BJ (cell line): ENCODE measurements at regions not wholly inside any gene's neighbourhood (a gene's known extent, or its start where the extent isn't known, plus 50 kb on each side); places are given as distances from the start of the nearest gene placed in this dataset.

Experiments used
- CTCF ChIA-PET: fragments of 350-600 bp; formaldehyde crosslinking; extraction: SDS; loops from one replicate; lab custom pipeline; 2021; ENCODE audit warnings: antibody characterized with exemption, inconsistent platforms; lab: Yijun Ruan, JAX
- POLR2A ChIA-PET: fragments of 300-600 bp; sonication (Branson Sonifier 250); formaldehyde crosslinking; extraction: SDS; loops from one replicate; lab custom pipeline; 2021; ENCODE audit warnings: antibody characterized with exemption; lab: Charles Lee
- DNase-seq: peaks from one replicate; pipeline ENCODE4 v3.0.0-alpha.2; 2011; ENCODE audit warnings: low read depth
- H3K27me3 ChIP-seq: 2 replicates; pipeline ENCODE4 v1.6.0; 2011; ENCODE audit warnings: low read length; ENCODE audit not compliant: control insufficient read depth, insufficient read depth
- H3K36me3 ChIP-seq: 2 replicates; pipeline ENCODE4 v1.5.1; 2011; ENCODE audit warnings: low read length; ENCODE audit not compliant: control insufficient read depth, insufficient read depth
- H3K4me3 ChIP-seq: 2 replicates; pipeline ENCODE4 v1.5.1; 2011; ENCODE audit warnings: low read depth, mild to moderate bottlenecking, control low read depth, low read length
- TF ChIP-seq, protein P1 (sequence below): IDR thresholded peaks from 2 replicates; pipeline ENCODE4 v1.5.1; 2011; ENCODE audit warnings: low read depth, mild to moderate bottlenecking, control low read depth, inconsistent platforms, low read length, moderate library complexity; ENCODE audit not compliant: insufficient read depth

DNA sequence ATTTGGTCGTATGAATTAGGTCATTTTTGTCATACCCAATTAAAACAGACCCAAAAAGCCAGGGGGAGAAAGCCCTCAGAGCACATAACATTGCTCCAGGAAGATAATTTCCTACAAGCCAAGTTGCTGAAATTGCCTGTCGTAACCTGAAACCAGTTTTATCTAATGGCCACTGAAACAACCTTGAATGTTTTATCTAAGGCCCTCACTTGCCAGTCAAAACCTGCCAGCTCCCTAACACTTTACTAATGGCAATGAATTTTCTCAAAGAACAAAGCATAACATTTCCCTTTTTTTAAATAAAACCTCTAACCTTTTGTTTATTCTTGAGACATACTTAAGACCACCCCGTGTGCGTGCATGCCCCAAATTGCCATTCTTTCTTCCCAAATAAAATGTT, 496.2 kb upstream of the KLHL1 start:
- CTCF ChIA-PET, result no interaction called here
- DNase-seq, result no peak
- no peaks in the 10 kb centered on the region for H3K27me3 ChIP-seq
- no peak overlapping the region for H3K4me3 ChIP-seq
- TF ChIP-seq, protein P1, sequence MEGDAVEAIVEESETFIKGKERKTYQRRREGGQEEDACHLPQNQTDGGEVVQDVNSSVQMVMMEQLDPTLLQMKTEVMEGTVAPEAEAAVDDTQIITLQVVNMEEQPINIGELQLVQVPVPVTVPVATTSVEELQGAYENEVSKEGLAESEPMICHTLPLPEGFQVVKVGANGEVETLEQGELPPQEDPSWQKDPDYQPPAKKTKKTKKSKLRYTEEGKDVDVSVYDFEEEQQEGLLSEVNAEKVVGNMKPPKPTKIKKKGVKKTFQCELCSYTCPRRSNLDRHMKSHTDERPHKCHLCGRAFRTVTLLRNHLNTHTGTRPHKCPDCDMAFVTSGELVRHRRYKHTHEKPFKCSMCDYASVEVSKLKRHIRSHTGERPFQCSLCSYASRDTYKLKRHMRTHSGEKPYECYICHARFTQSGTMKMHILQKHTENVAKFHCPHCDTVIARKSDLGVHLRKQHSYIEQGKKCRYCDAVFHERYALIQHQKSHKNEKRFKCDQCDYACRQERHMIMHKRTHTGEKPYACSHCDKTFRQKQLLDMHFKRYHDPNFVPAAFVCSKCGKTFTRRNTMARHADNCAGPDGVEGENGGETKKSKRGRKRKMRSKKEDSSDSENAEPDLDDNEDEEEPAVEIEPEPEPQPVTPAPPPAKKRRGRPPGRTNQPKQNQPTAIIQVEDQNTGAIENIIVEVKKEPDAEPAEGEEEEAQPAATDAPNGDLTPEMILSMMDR, result no peak
- POLR2A ChIA-PET, result no interaction called here
- H3K36me3 ChIP-seq, result no peaks in the 10 kb centered on the region

DNA sequence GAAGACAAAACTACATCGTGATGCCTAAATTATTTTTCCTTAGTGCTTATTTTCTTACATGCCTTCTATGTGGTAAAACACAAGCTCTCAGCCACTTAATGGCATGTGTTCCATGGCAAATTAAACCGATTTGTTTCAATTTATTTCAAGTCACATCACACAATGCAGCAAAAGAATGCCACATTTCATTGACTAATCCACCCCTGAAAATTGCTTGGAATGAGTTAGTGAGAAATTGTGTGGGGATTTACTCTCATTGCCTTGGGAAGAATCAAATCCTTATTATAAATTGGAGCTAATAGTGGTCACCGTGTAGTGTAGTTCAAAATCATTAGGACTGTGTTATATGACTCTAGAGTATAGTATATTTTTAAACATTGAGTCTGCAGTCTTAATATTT, 485.5 kb upstream of the KLHL1 start:
- no peak for DNase-seq

DNA sequence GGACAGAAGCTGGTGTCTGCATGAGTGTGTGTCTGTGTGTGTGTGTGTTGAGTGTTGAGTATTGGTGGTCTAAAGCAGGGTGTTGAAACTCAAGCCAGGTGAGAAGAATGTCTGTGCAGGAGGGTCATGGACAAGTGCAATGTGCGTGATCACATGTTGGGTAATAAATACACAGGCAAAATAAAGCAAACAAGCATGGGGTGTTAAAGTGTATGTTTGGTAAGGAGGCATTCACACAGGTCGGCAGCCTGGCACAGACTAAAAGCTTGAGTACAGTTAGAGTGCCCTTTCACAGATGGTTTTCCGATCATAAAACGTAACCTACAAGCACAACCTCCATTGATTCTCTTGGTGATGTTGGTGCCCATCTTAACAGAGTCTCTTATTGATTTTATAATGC, 476.9 kb upstream of the KLHL1 start:
- no peaks in the 10 kb centered on the region for H3K27me3 ChIP-seq
- no peaks in the 10 kb centered on the region for H3K36me3 ChIP-seq
- H3K4me3 ChIP-seq, result no peak overlapping the region
- ChIA-PET CTCF (no interaction called here), POLR2A (no interaction called here)
- DNase-seq, result no peak
- TF ChIP-seq, protein P1, result no peak

More for the DNA sequence above, 485.5 kb upstream of the KLHL1 start:
- Histone ChIP-seq H3K4me3 (no peak overlapping the region), H3K36me3 (no peaks in the 10 kb centered on the region), H3K27me3 (no peaks in the 10 kb centered on the region)
- ChIA-PET CTCF (no interaction called here), POLR2A (no interaction called here)
- TF ChIP-seq, protein P1, result no peak

GRCh38 chr13:70580825-70581224, 472.6 kb upstream of the KLHL1 start:
- POLR2A ChIA-PET, result no interaction called here
- TF ChIP-seq, protein P1, result no peak
- H3K27me3 ChIP-seq, result no peaks in the 10 kb centered on the region
- CTCF ChIA-PET, result no interaction called here
- DNase-seq, result no peak
- H3K36me3 ChIP-seq, result no peaks in the 10 kb centered on the region
- no peak overlapping the region for H3K4me3 ChIP-seq

GRCh38 chr13:70579941-70580340, 471.7 kb upstream of the KLHL1 start:
- TF ChIP-seq, protein P1, result no peak
- H3K4me3 ChIP-seq, result no peak overlapping the region
- CTCF ChIA-PET, result no interaction called here
- H3K27me3 ChIP-seq, result no peaks in the 10 kb centered on the region
- POLR2A ChIA-PET, result no interaction called here
- DNase-seq, result no peak
- no peaks in the 10 kb centered on the region for H3K36me3 ChIP-seq
